ENCODE measurements at regions not wholly inside any gene's neighbourhood (a gene's known extent, or its start where the extent isn't known, plus 50 kb on each side); places are given as distances from the start of the nearest gene placed in this dataset.

DNA sequence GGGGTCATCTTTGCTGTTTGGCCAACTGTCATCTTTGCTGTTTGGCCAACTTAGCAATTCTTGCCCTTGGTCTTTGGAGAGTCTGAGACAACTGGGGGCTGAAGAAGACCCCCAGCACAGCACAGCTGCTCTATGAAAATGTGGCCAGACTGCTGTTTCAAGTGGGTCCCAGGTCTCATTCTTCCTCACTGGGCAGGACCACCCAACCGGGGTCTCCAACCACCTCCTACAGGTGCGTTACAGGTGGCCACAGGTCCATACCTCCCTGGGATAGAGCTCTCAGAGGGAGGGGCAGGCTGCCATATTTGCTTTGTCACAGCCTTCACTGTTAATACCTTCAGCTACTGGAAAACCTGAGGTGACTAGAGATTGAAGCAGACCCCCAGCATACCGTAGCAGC lies 82.1 kb upstream of the TCEAL2 start:
- no peaks in the 10 kb centered on the region for H3K79me1 ChIP-seq (ENCODE audit: insufficient read depth, low read depth, low read length, poor library complexity, severe bottlenecking)
- no CpG with 5 or more reads among the region's 3 CpGs for WGBS (ENCODE audit: extremely low coverage, insufficient read length, low lambda C conversion rate)
- no peak overlapping the region for H2BK120ac ChIP-seq (ENCODE audit: low read depth, low read length, poor library complexity, severe bottlenecking)
- no peak overlapping the region for H3T11ph ChIP-seq (ENCODE audit: low read length)
- no peaks in the 10 kb centered on the region for H3K4me1 Mint-ChIP-seq
- H3K56ac ChIP-seq (ENCODE audit: insufficient read length, low read depth, low read length) = no peak overlapping the region
- H3K23ac ChIP-seq (ENCODE audit: insufficient read length, low read depth, low read length) = no peak overlapping the region
- H3K36me3 Mint-ChIP-seq (ENCODE audit: insufficient read depth in 1 of 3, low read depth in 3 of 3) = peaks cover 0 to 12% (median 11%) of the 10 kb centered on the region in 3 experiments; a peak in 5 of 7 replicates
- H2BK12ac ChIP-seq (ENCODE audit: insufficient read length, low read depth, low read length) = no peak overlapping the region
- H2BK5ac ChIP-seq (ENCODE audit: insufficient read length, low read length) = no peak overlapping the region
- TF ChIP-seq, protein P1, sequence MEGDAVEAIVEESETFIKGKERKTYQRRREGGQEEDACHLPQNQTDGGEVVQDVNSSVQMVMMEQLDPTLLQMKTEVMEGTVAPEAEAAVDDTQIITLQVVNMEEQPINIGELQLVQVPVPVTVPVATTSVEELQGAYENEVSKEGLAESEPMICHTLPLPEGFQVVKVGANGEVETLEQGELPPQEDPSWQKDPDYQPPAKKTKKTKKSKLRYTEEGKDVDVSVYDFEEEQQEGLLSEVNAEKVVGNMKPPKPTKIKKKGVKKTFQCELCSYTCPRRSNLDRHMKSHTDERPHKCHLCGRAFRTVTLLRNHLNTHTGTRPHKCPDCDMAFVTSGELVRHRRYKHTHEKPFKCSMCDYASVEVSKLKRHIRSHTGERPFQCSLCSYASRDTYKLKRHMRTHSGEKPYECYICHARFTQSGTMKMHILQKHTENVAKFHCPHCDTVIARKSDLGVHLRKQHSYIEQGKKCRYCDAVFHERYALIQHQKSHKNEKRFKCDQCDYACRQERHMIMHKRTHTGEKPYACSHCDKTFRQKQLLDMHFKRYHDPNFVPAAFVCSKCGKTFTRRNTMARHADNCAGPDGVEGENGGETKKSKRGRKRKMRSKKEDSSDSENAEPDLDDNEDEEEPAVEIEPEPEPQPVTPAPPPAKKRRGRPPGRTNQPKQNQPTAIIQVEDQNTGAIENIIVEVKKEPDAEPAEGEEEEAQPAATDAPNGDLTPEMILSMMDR (conservative IDR thresholded peaks at IDR 0.05) = no peak
- H3K27ac Mint-ChIP-seq = no peak overlapping the region
- no peak overlapping the region for H3K27ac ChIP-seq (ENCODE audit: insufficient read length, low read depth, low read length)
- H3K14ac ChIP-seq (ENCODE audit: insufficient read depth, low read length) = no peak overlapping the region
- peaks cover 2% of the 10 kb centered on the region for H3K27me3 Mint-ChIP-seq (ENCODE audit: low read depth)
- no peaks in the 10 kb centered on the region for H3K23me2 ChIP-seq (ENCODE audit: insufficient read length, low read depth, low read length, poor library complexity, severe bottlenecking)
- H2AFZ ChIP-seq (ENCODE audit: low read length) = no peak overlapping the region
- peaks cover 76 to 88% of the 10 kb centered on the region in 2 experiments for H3K9me3 Mint-ChIP-seq
- no peak for DNase-seq
- H3K4me1 ChIP-seq (ENCODE audit: insufficient read depth, low read length) = no peaks in the 10 kb centered on the region
- no peaks in the 10 kb centered on the region for H4K20me1 ChIP-seq (ENCODE audit: control insufficient read depth, insufficient read depth, insufficient read length)
- H2BK15ac ChIP-seq (ENCODE audit: low read depth, low read length) = no peak overlapping the region
- no peak overlapping the region for H4K5ac ChIP-seq (ENCODE audit: insufficient read length, low read depth, low read length)
- H3K18ac ChIP-seq (ENCODE audit: insufficient read length, low read depth, low read length) = no peak overlapping the region
- H3K4me3 Mint-ChIP-seq = no peak overlapping the region
- no peak overlapping the region for H4K91ac ChIP-seq (ENCODE audit: insufficient read length, low read depth, low read length)
- no peak overlapping the region for H3K4me2 ChIP-seq (ENCODE audit: insufficient read depth, insufficient read length, low read length)
- H4K8ac ChIP-seq (replicated peaks; ENCODE audit: insufficient read length, low read depth, low read length) = no peak overlapping the region
- no peak overlapping the region for H3K4ac ChIP-seq (ENCODE audit: low read depth, low read length)
- H3K9me3 ChIP-seq (ENCODE audit: control insufficient read depth, low read depth, low read length) = peaks cover 27% of the 10 kb centered on the region
- no peak overlapping the region for H2AK5ac ChIP-seq (ENCODE audit: insufficient read length, low read length)
- no peak overlapping the region for H3K9ac ChIP-seq (ENCODE audit: extremely low read depth, insufficient read length, low read length)
- no peaks in the 10 kb centered on the region for H3K79me2 ChIP-seq (ENCODE audit: insufficient read depth, low read length)
- no peak overlapping the region for H2BK20ac ChIP-seq (ENCODE audit: low read depth, low read length, poor library complexity, severe bottlenecking)
- no peaks in the 10 kb centered on the region for H3K27me3 ChIP-seq (ENCODE audit: insufficient read depth, low read length)

Measured in H9 (cell line).